ENCODE measurements at regions not wholly inside any gene's neighbourhood (a gene's known extent, or its start where the extent isn't known, plus 50 kb on each side); places are given as distances from the start of the nearest gene placed in this dataset.
"Not testable (repeated sequence)": the region's sequence is repeated elsewhere in the genome, so short reads cannot be mapped to it uniquely, and the experiment has no call there.

GRCh38 chr21:6060054-6060681 is 4461.2 kb upstream of the TPTE start:
- not testable (repeated sequence) for DNase-seq (ENCODE audit: low read depth)

- DNase-seq (ENCODE audit: low read depth): not testable (repeated sequence)
Observed at GRCh38 chr21:6066320-6066985, 4454.9 kb upstream of the TPTE start.

GRCh38 chr21:6068098-6068831 is 4453.1 kb upstream of the TPTE start:
- not testable (repeated sequence) for DNase-seq (ENCODE audit: low read depth)

GRCh38 chr21:6070213-6070612 is 4451.2 kb upstream of the TPTE start:
- DNase-seq (ENCODE audit: low read depth): not testable (repeated sequence)

GRCh38 chr21:6072691-6073090 is 4448.7 kb upstream of the TPTE start:
- not testable (repeated sequence) for DNase-seq (ENCODE audit: low read depth)

- not testable (repeated sequence) for DNase-seq (ENCODE audit: low read depth)
Observed at GRCh38 chr21:6073993-6074705, 4447.2 kb upstream of the TPTE start.

- not testable (repeated sequence) for DNase-seq (ENCODE audit: low read depth)
Observed at GRCh38 chr21:6074935-6075334, 4446.4 kb upstream of the TPTE start.

- not testable (repeated sequence) for DNase-seq (ENCODE audit: low read depth)
Observed at GRCh38 chr21:6075627-6076208, 4445.7 kb upstream of the TPTE start.

- DNase-seq (ENCODE audit: low read depth): not testable (repeated sequence)
Observed at GRCh38 chr21:6077358-6077757, 4444.0 kb upstream of the TPTE start.

GRCh38 chr21:6078902-6079301 is 4442.5 kb upstream of the TPTE start:
- not testable (repeated sequence) for DNase-seq (ENCODE audit: low read depth)

GRCh38 chr21:6080941-6081655 is 4440.3 kb upstream of the TPTE start:
- not testable (repeated sequence) for DNase-seq (ENCODE audit: low read depth)

- DNase-seq (ENCODE audit: low read depth): not testable (repeated sequence)
Observed at GRCh38 chr21:6082166-6082565, 4439.2 kb upstream of the TPTE start.

- DNase-seq (ENCODE audit: low read depth): not testable (repeated sequence)
Observed at GRCh38 chr21:6083574-6084120, 4437.7 kb upstream of the TPTE start.

GRCh38 chr21:6086038-6086437 is 4435.3 kb upstream of the TPTE start:
- not testable (repeated sequence) for DNase-seq (ENCODE audit: low read depth)

- DNase-seq (ENCODE audit: low read depth): not testable (repeated sequence)
Observed at GRCh38 chr21:6087579-6088178, 4433.7 kb upstream of the TPTE start.

- DNase-seq (ENCODE audit: low read depth): not testable (repeated sequence)
Observed at GRCh38 chr21:6090286-6090908, 4431.0 kb upstream of the TPTE start.

GRCh38 chr21:6091335-6092027 is 4429.9 kb upstream of the TPTE start:
- DNase-seq (ENCODE audit: low read depth): not testable (repeated sequence)

GRCh38 chr21:6092401-6092800 is 4429.0 kb upstream of the TPTE start:
- DNase-seq (ENCODE audit: low read depth): not testable (repeated sequence)

- DNase-seq (ENCODE audit: low read depth): not testable (repeated sequence)
Observed at GRCh38 chr21:6093419-6093818, 4428.0 kb upstream of the TPTE start.

All from stimulated activated CD8-positive, alpha-beta memory T cell treated with anti-CD3 and anti-CD28 coated beads, Interleukin-4, amount 100 ng/mL, for 24 hours (primary cell).